ENCODE measurements at regions not wholly inside any gene's neighbourhood (a gene's known extent, or its start where the extent isn't known, plus 50 kb on each side); places are given as distances from the start of the nearest gene placed in this dataset.

DNA sequence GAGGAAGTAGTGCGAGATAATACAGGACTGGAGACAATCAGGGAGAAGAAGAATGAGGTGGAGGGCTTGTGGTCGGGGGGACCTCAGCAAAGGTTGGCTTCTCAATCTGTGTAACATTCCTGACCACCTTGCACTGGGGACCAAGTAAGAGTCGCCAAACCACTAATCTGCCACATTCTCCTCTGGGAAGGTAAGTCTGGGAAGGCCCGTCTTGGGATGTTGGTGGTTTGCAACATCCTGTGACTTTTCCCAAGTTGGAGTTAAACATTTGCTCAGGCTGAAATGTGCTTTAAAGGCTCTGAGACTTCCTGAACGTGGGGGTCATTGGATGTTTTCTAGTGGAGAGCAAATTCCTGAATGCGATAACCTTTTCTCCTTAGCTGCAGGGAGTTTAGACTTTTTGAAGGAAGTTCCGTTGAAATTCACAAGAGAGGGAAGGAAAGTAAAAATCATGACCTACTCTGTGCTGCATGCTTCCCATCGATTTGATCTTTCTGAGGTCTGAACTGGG lies 325.9 kb downstream of the RPS6KC1 start:
- TF ChIP-seq SUZ12 (IDR thresholded peaks at IDR 0.05; ENCODE audit: extremely low read depth, insufficient read depth, insufficient read length) (no peak), ZNF274 (IDR thresholded peaks at IDR 0.05; ENCODE audit: low read depth, low read length) (no peak)
